ENCODE measurements at regions not wholly inside any gene's neighbourhood (a gene's known extent, or its start where the extent isn't known, plus 50 kb on each side); places are given as distances from the start of the nearest gene placed in this dataset.
"Not testable (repeated sequence)": the region's sequence is repeated elsewhere in the genome, so short reads cannot be mapped to it uniquely, and the experiment has no call there.

DNA sequence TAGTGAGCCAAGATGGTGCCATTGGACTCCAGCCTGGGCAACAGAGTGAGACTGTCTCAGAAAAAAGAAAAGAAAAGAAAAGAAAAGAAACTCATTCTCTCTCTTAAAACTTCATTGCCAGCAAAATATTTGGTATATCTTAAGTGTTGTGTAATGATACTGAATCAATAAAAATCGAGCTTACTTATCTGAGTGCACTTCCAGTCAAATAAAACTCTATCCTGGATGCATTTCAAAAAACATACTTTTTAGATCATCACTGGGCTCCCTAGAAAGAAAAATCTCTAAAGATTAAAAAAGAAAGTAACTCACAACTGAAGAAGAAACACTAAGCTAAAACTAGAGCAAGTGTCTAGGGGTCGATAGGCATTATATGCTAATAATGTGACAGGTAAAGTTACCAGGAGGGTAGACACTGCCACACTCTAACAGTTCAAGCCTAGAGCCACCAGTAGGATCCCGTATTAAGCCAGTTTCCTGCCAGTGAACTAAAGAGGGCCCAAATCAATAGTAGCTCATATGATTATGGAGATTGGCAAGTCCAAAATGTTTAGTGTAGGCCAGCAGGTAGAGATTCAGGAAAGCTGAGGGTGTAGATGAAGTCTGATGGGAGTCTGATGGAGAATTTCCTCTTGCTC lies 242.1 kb upstream of the CYRIA start:
- H3K9ac ChIP-seq (ENCODE audit: low read depth, low read length) = no peak overlapping the region
- no peaks in the 10 kb centered on the region for H3K36me3 ChIP-seq (ENCODE audit: control insufficient read depth, insufficient read depth, low read length)
- H3K9me3 ChIP-seq (ENCODE audit: control insufficient read depth, insufficient read depth, low read length) = no peaks in the 10 kb centered on the region
- H3K4me3 ChIP-seq (ENCODE audit: low read depth, low read length) = no peak overlapping the region
- no peaks in the 10 kb centered on the region for H3K4me1 ChIP-seq (ENCODE audit: control insufficient read depth, insufficient read depth, low read length)
- H3K27me3 ChIP-seq (ENCODE audit: control insufficient read depth, insufficient read depth, low read length) = no peaks in the 10 kb centered on the region
- no peak overlapping the region for H3K27ac ChIP-seq (ENCODE audit: low read depth, low read length)

DNA sequence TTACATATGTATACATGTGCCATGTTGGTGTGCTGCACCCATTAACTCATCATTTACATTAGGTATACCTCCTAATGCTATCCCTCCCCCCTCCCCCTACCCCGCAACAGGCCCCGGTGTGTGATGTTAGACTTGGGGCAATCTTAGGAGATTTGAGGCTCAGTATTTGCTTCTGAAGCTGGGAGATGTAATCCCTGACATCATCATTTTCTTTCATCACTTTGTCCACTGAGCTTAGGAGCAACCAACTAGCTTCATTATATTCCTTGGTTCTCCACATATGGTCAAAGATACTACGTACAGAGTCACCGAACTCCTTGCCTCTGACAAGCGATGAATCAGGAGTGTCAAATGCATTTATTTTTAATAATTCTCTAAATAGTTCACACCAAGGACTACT lies 239.7 kb upstream of the CYRIA start:
- H3K9me3 ChIP-seq (ENCODE audit: control insufficient read depth, insufficient read depth, low read length); H3K4me1 ChIP-seq (ENCODE audit: control insufficient read depth, insufficient read depth, low read length); H3K9ac ChIP-seq (ENCODE audit: low read depth, low read length); H3K36me3 ChIP-seq (ENCODE audit: control insufficient read depth, insufficient read depth, low read length); H3K27ac ChIP-seq (ENCODE audit: low read depth, low read length); H3K27me3 ChIP-seq (ENCODE audit: control insufficient read depth, insufficient read depth, low read length); H3K4me3 ChIP-seq (ENCODE audit: low read depth, low read length): not testable (repeated sequence)

DNA sequence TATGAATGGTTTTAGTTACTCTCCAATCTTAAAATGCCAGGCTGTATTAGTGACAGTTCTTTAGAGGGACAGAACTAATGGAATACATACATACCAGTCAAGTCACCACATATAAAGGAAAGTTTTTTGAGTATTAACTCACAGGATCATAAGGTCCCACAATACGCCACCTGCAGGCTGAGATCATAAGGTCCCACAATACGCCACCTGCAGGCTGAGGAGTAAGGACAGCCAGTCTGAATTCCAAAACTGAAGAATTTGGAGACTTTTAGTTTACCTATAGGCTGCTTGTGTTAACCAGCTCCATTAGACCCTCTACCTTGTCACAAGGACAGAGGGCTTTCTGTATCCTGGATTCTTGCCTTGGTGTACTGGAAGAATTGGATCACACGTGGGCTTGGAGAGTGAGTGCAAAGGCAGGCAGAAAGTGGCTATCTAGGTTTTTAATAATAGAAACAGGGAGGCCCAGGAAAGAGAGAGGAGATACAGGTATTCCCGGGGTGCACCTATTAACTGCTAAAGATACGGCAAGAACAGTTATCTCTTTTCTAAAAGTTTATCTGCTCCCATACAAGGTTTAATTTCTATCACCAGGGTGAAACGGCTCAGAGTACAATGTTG lies 234.9 kb upstream of the CYRIA start:
- H3K9ac ChIP-seq (ENCODE audit: low read depth, low read length) = no peak overlapping the region
- H3K27ac ChIP-seq (ENCODE audit: low read depth, low read length) = no peak overlapping the region
- no peak overlapping the region for H3K4me3 ChIP-seq (ENCODE audit: low read depth, low read length)
- no peaks in the 10 kb centered on the region for H3K27me3 ChIP-seq (ENCODE audit: control insufficient read depth, insufficient read depth, low read length)
- H3K4me1 ChIP-seq (ENCODE audit: control insufficient read depth, insufficient read depth, low read length) = no peaks in the 10 kb centered on the region
- H3K36me3 ChIP-seq (ENCODE audit: control insufficient read depth, insufficient read depth, low read length) = no peaks in the 10 kb centered on the region
- no peaks in the 10 kb centered on the region for H3K9me3 ChIP-seq (ENCODE audit: control insufficient read depth, insufficient read depth, low read length)

DNA sequence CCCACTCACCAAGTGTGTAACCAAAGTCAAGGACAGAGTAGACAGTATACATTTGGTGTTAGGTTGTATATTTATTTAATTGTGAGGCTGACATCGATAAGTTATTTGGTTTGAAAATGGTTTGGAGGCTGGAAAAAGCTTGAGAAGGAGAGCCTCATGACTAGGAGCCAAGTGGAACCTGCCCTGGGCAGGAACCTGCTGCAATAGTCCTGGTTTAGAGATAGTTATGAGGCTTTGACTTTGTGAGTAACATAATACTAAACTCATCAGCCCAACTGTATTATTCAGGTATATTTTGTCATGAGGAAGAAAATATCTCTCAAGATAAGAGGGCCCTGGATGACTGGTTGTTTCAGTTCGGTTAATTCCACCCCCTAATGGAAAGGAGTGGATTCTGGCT lies 234.3 kb upstream of the CYRIA start:
- H3K36me3 ChIP-seq (ENCODE audit: control insufficient read depth, insufficient read depth, low read length) = no peaks in the 10 kb centered on the region

DNA sequence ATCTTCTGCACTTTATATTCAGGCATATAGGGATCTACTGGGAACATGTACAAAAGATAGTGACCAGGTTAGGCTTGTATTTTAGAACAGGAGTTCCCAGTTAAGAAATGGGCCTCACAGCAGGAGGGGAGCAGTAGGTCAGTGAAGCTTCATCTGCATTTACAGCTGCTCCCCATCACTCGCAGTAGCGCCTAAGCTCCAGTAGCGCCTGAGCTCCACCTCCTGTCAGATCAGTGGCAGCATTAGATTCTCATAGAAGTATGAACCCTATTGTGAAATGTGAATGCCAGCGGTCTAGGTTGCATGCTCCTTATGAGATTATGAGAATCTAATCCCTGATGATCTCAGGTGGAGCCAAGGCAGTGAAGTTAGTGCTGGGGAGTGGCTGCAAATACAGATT lies 224.4 kb upstream of the CYRIA start:
- no peaks in the 10 kb centered on the region for H3K36me3 ChIP-seq (ENCODE audit: control insufficient read depth, insufficient read depth, low read length)
- no peak overlapping the region for H3K9ac ChIP-seq (ENCODE audit: low read depth, low read length)
- no peak overlapping the region for H3K27ac ChIP-seq (ENCODE audit: low read depth, low read length)

More for the DNA sequence above, 234.3 kb upstream of the CYRIA start:
- no peak overlapping the region for H3K27ac ChIP-seq (ENCODE audit: low read depth, low read length)
- no peaks in the 10 kb centered on the region for H3K9me3 ChIP-seq (ENCODE audit: control insufficient read depth, insufficient read depth, low read length)
- no peak overlapping the region for H3K9ac ChIP-seq (ENCODE audit: low read depth, low read length)
- H3K4me1 ChIP-seq (ENCODE audit: control insufficient read depth, insufficient read depth, low read length) = no peaks in the 10 kb centered on the region
- H3K27me3 ChIP-seq (ENCODE audit: control insufficient read depth, insufficient read depth, low read length) = no peaks in the 10 kb centered on the region
- H3K4me3 ChIP-seq (ENCODE audit: low read depth, low read length) = no peak overlapping the region

DNA sequence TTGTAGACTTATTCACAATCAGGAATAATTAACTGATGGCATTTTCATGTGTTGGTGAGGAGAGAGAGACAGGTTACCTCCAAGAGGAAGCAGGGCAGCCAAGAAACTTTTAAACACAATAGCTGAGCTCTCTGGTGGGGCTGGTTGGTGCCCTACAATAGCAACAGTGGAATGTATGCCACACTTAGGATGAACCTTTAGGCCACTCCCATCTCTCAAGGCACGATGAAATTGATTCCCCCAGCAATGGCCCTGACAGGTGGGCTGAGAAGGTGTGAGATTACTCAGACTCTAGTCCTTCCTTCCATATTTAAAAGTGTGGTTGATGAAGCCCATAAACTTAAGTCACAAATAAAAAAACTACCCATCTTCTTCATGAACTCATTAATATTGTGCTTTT lies 219.4 kb upstream of the CYRIA start:
- Histone ChIP-seq H3K9me3 (ENCODE audit: control insufficient read depth, insufficient read depth, low read length) (no peaks in the 10 kb centered on the region), H3K4me1 (ENCODE audit: control insufficient read depth, insufficient read depth, low read length) (peaks cover 7% of the 10 kb centered on the region; the same call in 1 of the 2 replicates)

More for the DNA sequence above, 224.4 kb upstream of the CYRIA start:
- H3K9me3 ChIP-seq (ENCODE audit: control insufficient read depth, insufficient read depth, low read length) = no peaks in the 10 kb centered on the region
- H3K4me3 ChIP-seq (ENCODE audit: low read depth, low read length) = no peak overlapping the region
- H3K4me1 ChIP-seq (ENCODE audit: control insufficient read depth, insufficient read depth, low read length) = peaks cover 3% of the 10 kb centered on the region; the same call in 1 of the 2 replicates
- H3K27me3 ChIP-seq (ENCODE audit: control insufficient read depth, insufficient read depth, low read length) = no peaks in the 10 kb centered on the region

DNA sequence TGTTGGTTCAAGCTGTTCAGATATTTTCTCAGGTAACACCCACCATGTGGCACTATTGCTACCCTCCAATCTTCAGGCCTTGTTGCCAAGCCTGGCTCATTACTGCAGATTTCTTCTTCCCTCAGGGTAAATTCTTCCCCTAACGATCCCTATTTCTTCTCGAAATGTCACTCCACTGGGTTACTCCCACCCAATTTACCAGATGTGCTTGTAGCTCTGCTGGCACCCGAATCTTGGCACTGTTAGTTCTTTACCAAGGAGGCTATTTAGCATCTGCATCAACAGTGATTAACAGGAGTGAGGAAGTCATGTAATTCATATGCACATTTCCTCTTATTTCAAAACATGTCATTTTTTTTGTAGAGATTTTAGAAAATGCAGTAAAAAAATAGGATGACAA lies 217.1 kb upstream of the CYRIA start:
- Histone ChIP-seq H3K27ac (ENCODE audit: low read depth, low read length) (no peak overlapping the region), H3K27me3 (ENCODE audit: control insufficient read depth, insufficient read depth, low read length) (no peaks in the 10 kb centered on the region), H3K9me3 (ENCODE audit: control insufficient read depth, insufficient read depth, low read length) (no peaks in the 10 kb centered on the region), H3K36me3 (ENCODE audit: control insufficient read depth, insufficient read depth, low read length) (no peaks in the 10 kb centered on the region), H3K4me1 (ENCODE audit: control insufficient read depth, insufficient read depth, low read length) (0 out of 2 replicates have a peak, but pooled peaks cover 3% of the 10 kb centered on the region), H3K4me3 (ENCODE audit: low read depth, low read length) (no peak overlapping the region), H3K9ac (ENCODE audit: low read depth, low read length) (no peak overlapping the region)

More for the DNA sequence above, 219.4 kb upstream of the CYRIA start:
- Histone ChIP-seq H3K27ac (ENCODE audit: low read depth, low read length) (no peak overlapping the region), H3K4me3 (ENCODE audit: low read depth, low read length) (no peak overlapping the region), H3K9ac (ENCODE audit: low read depth, low read length) (no peak overlapping the region), H3K27me3 (ENCODE audit: control insufficient read depth, insufficient read depth, low read length) (no peaks in the 10 kb centered on the region), H3K36me3 (ENCODE audit: control insufficient read depth, insufficient read depth, low read length) (no peaks in the 10 kb centered on the region)

DNA sequence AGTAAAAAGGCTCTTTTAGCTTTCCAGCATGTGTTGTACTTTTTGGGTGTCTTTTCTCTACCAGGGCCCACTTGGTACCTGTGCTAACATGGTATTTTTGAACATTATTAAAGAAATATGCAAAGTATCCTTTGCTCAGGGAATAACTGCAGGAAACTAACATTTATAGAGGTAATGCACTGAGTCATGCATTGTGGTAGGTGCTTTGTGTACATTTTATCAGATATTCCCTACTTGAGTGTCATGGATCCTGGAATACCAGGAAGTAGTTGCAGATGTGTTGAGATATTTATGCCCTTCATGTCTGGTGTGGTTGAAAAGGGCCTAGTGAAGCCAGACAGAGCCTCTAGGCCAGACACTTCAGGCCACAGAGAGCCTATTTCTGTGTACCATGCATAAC lies 215.5 kb upstream of the CYRIA start:
- Histone ChIP-seq H3K27me3 (ENCODE audit: control insufficient read depth, insufficient read depth, low read length) (no peaks in the 10 kb centered on the region), H3K4me1 (ENCODE audit: control insufficient read depth, insufficient read depth, low read length) (0 out of 2 replicates have a peak, but pooled peaks cover 3% of the 10 kb centered on the region)

DNA sequence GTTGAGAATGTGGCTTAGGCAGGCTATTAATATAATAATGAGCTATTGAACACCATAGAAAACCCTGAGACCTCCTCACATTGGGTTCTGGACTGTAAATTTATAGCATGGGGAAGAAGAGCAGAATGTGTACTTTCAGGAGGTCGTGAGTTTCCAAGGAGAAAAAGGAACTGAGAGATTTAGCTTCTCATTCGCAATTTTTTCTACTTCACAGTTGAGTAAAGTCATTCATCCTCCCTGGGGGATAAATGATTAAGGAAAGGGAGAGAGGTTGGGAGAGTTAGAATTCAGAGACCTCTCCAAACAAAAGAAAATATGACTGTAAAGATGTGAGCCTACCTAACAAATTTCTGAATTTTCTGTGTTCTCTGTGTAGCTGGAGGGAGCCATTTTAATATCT lies 205.8 kb upstream of the CYRIA start:
- Histone ChIP-seq H3K4me1 (ENCODE audit: control insufficient read depth, insufficient read depth, low read length) (peaks cover 4% of the 10 kb centered on the region; the same call in 1 of the 2 replicates), H3K9me3 (ENCODE audit: control insufficient read depth, insufficient read depth, low read length) (no peaks in the 10 kb centered on the region), H3K9ac (ENCODE audit: low read depth, low read length) (no peak overlapping the region), H3K27me3 (ENCODE audit: control insufficient read depth, insufficient read depth, low read length) (no peaks in the 10 kb centered on the region), H3K27ac (ENCODE audit: low read depth, low read length) (no peak overlapping the region), H3K4me3 (ENCODE audit: low read depth, low read length) (no peak overlapping the region), H3K36me3 (ENCODE audit: control insufficient read depth, insufficient read depth, low read length) (no peaks in the 10 kb centered on the region)

More for the DNA sequence above, 215.5 kb upstream of the CYRIA start:
- Histone ChIP-seq H3K4me3 (ENCODE audit: low read depth, low read length) (no peak overlapping the region), H3K36me3 (ENCODE audit: control insufficient read depth, insufficient read depth, low read length) (no peaks in the 10 kb centered on the region), H3K9ac (ENCODE audit: low read depth, low read length) (no peak overlapping the region), H3K27ac (ENCODE audit: low read depth, low read length) (no peak overlapping the region), H3K9me3 (ENCODE audit: control insufficient read depth, insufficient read depth, low read length) (no peaks in the 10 kb centered on the region)

DNA sequence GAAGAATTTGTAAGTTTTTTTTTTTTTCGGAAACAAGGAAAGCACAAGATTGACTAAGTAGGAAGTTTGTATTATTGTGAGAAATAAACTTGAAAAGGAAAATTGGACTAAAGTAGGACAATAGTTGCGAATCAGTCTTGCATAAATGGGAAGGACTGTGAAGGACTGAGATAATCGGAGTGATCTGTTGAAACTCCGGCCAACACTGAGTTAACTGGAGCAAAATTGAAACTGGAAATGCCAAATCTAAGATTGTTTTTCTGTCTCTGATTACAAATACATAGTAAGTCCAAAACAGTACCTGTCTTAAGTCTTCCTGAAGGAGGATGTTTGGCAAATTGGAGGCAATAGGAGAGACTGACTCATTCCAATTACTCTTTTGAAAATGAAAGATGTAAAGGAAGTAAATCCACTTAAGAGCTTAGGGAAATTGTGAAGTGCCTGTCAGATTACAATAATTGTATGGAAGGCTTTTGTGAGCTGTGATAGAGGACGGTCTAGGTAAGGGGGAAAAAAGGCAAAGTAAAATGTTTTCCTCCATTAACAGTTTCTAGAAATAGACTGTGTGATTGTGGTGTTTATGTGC lies 204.9 kb upstream of the CYRIA start:
- H3K27me3 ChIP-seq (ENCODE audit: control insufficient read depth, insufficient read depth, low read length) = no peaks in the 10 kb centered on the region
- H3K36me3 ChIP-seq (ENCODE audit: control insufficient read depth, insufficient read depth, low read length) = no peaks in the 10 kb centered on the region
- H3K4me3 ChIP-seq (ENCODE audit: low read depth, low read length) = no peak overlapping the region
- peaks cover 4% of the 10 kb centered on the region; the same call in 1 of the 2 replicates for H3K4me1 ChIP-seq (ENCODE audit: control insufficient read depth, insufficient read depth, low read length)
- no peak overlapping the region for H3K27ac ChIP-seq (ENCODE audit: low read depth, low read length)
- no peak overlapping the region for H3K9ac ChIP-seq (ENCODE audit: low read depth, low read length)
- no peaks in the 10 kb centered on the region for H3K9me3 ChIP-seq (ENCODE audit: control insufficient read depth, insufficient read depth, low read length)

DNA sequence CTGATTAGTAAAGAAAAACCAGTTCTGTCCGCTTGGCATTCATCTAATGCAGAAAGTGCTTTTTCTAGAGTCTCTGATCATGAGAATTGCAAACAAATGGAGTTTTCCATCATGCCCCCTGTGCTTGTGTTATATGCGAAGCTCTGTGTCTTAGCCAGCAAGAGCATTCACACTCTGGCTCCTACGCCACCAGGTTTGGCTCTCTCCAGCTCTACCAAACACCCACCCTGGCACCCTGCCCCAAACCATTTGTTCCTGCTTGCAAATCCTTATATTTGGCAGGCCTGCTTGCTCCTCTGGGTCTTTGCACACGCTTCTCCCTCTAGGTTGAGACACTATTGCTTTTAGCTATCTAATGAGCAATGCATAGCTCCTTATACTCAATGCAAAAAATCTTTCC lies 204.1 kb upstream of the CYRIA start:
- Histone ChIP-seq H3K9me3 (ENCODE audit: control insufficient read depth, insufficient read depth, low read length) (no peaks in the 10 kb centered on the region), H3K27me3 (ENCODE audit: control insufficient read depth, insufficient read depth, low read length) (no peaks in the 10 kb centered on the region), H3K4me3 (ENCODE audit: low read depth, low read length) (no peak overlapping the region), H3K4me1 (ENCODE audit: control insufficient read depth, insufficient read depth, low read length) (peaks cover 4% of the 10 kb centered on the region; the same call in 1 of the 2 replicates), H3K27ac (ENCODE audit: low read depth, low read length) (no peak overlapping the region), H3K9ac (ENCODE audit: low read depth, low read length) (no peak overlapping the region), H3K36me3 (ENCODE audit: control insufficient read depth, insufficient read depth, low read length) (no peaks in the 10 kb centered on the region)

All from HUES48 (cell line).